GM04504 (cell line): ENCODE measurements at regions not wholly inside any gene's neighbourhood (a gene's known extent, or its start where the extent isn't known, plus 50 kb on each side); places are given as distances from the start of the nearest gene placed in this dataset.
"Not testable (repeated sequence)": the region's sequence is repeated elsewhere in the genome, so short reads cannot be mapped to it uniquely, and the experiment has no call there.

ENCODE experiments used
- DNase-seq: peaks from one replicate; pipeline ENCODE4 v3.0.0-alpha.2; 2012; ENCODE audit warnings: low read depth

DNA sequence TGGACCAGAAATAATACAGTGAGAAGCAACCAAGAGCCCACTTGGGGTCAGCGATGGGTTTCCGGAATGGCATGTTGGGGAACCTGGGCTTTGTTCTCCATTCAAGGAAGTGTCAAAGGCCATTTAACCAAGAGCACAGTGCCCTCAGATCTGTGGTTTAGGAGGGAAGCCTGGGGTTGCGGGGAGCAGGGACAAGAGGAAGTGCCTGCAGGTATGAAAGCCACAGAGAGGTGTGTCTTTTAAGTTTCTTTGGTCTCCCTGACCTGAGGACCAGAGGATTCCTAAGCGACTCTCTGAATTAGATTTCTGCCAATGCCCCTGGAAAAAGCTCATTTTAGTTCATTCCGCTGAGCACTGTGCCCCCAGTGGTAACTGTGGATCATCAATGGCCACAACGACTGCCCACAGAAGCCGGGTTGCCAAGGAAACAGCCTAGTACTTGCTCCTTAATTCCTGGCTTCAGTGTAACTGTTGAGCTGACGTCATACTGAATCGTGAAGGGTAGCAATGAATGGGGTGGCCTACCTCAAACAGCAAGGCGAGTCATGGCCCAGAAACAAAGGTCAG is 107.3 kb upstream of the SPIN1 start:
- no peak for DNase-seq

DNA sequence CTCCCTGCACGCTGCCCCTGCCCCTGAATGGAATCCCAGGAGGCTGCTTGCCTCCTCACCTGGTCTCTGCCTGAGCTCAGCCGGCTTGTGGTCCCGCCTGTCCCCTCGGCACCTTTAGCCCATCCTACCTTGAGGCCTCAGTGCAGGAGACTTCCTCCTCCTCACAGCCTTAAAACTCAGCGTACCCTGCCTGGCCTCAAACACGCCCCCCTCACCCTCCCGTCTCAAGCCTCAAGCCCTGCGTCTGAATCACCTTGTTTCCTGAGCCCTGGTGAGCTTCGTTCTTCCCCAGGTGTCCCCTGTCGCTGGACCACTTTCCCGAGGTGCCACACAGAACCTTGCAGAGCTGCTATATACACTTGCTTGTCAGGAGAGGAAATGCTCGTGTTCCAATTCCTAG is 110.2 kb upstream of the SPIN1 start:
- DNase-seq = no peak

DNA sequence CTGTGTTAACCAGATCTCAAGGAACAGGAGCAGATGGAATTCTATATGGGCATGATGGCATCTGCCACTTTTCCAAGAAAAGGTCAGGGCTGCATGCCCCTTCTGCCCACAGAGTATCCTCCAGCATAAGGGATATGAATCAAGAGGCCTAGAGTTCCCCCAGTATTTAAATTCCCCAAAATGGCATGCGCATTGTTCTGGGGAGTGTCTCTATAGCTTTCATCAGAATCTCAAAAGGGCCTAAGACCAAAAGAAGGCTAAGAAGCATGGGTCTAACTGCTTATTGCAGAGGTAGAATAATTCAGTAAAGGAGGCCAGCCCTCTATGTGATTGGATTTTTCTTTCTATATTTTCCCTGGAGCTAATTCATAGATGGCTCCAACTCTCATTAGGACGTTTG is 114.2 kb upstream of the SPIN1 start:
- no peak for DNase-seq

DNA sequence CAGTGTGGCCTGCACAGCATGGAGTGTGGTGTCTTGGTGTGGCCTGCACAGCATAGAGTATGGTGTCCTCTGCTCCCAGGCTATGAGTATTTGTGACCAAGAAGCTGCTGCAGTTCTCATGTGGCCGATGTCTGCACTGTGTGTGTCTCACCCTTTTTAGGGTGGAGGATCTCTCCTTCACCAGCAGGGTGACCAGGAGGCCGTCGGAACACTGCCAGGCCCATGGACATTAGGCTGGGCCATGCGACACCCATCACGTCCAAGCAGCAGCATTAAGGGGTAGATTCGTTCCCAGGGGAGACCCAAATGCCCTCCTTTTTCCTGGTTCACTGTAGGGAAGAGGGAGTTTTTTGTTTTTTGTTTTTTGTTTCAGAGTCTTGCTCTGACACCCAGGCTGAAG is 115.3 kb upstream of the SPIN1 start:
- no peak for DNase-seq

DNA sequence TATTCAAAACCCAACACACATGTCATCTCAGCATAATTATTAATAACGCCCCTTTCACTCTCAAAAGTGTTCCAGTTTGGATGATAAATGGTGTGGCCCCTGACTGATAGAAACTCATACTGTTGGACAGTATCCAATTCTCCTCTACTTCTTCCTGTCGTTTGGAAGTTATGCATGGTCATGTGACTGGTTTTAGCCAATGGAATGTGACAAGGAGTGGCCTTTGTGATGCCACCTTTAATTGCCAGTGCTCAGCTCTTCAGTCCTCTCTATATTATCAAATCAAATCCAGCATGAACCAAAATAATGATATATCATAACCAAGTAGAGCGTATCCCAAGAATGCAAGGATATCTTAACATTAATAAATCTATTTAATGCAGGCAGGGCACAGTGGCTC is 117.8 kb upstream of the SPIN1 start:
- no peak for DNase-seq

DNA sequence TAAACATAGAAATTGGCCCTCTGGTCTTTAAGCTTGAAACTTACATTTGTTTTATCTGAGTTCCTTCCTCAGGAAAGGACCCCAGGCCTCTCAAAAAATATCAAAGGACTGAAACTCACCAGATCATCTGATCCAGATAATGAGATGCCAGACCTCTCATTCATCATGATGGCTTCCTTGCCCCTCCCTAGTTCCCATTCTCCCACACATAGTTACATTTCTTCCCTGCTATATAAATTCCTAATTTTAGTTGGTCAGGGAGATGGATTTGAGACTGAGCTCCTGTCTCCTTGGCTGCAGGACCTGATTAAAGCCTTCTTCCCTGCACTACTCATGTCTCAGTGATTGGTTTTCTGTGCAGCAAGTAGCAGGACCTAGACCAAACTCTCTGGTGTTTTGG is 119.4 kb upstream of the SPIN1 start:
- no peak for DNase-seq

DNA sequence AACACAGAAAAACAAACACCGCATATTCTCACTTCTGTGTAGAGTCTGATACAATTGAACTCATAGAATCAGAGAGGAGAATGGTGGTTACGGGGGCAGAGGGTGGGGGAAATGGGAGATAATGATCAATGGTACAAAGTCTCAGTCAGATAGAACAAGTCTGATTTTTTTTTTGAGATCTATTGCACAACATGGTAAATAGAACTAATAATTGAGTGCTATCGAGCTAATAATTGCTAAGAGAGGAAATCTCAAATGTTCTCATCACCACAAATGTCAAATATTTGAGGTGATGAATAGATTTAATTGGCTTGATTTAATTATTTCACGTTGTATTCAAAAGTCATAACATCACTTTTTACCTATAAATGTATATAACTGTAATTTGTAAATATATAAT is 121.0 kb upstream of the SPIN1 start:
- no peak for DNase-seq

DNA sequence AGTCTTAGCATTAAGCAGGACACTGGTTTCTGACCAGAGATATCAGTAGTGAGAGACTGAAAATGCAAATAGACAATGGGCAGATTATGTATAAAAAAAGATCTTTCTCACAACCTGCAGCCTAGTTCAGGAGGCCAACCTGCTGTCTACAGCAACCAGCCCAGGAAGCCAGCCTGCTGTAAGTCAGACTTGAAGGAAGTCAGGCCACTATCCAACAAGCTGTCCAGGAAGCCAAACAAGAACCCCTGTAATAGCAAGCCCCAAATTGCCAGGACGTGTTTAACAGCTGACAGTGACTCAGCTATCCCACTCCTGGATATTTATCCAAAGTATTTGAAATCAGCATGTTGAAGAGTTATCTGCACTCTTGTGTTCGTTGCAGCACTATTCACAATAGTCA is 121.8 kb upstream of the SPIN1 start:
- no peak for DNase-seq

DNA sequence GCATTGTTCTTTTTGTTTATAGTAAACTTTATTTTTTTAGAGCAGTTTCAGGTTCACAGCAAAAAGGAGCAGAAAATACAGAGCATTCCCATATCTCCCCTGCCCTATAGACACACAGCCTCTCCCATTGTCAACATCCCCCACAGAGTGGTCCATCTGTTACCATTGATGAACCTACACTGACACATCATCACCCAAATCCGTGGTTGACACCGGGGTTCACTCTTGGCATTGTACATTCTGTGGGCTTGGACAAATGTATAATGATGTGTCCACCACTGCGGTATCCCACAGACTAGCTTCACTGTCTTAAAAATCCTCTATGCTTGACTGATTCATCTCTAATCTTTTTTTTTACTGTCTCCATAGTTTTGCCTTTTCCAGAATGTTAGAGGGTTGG is 120.7 kb upstream of the SPATA31C2 start:
- DNase-seq = no peak

DNA sequence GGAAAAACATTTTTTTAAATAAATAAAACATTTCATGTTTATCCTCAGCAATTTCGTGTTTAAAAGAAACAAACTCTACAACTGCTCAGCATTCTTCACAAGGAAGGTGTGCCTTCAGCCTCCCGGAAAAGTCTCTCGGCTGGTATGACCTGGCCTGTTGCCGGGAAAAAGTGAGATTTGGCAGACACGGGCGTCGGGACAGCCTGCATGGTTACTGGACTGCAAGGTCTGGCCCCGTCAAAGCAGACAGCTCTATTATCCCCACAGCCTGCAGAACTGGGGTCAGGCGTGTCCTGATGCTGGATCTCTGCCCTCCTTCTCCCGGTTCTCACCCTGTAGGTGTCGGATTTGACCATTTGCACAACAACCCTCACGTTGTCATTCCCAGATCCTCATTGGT is 120.3 kb upstream of the SPATA31C2 start:
- DNase-seq = no peak

DNA sequence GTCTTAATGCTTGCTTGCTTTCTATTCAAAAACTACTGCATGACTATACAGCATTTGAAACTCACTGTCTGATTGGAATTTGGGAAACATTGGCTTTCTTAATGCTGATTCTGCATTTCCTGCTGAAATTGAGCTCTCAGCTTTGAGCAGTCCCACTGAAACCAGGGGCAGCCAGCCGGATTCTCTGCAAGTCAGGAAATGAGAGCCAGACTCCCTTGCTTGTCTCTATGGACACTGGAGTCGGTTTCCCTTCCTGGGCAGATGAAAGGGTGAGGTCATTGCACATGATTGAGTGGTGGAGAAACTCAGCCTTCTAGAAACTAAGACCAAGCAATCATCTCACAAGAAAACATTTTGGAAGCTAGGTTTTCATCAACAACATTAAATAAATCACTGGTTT is 119.7 kb upstream of the SPATA31C2 start:
- peak; percentile 53 for DNase-seq

DNA sequence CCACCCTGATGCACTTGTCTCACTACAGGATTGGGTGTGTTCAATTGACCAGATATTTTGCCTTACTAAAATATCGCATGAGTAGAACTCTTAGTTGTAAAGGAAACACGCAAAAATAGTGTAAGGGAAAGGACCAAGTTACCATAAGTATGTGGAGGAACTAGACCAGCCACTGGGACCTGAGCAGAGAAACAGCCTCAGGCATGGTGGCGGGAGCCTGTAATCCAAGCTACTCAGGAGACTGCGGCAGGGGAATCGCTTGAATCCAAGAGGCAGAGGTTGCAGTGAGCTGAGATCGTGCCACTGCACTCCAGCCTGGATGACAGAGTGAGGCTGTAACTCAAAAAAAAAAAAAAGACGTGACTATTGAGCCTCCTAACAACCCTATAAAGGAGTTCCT is 117.9 kb upstream of the SPATA31C2 start:
- no peak for DNase-seq

DNA sequence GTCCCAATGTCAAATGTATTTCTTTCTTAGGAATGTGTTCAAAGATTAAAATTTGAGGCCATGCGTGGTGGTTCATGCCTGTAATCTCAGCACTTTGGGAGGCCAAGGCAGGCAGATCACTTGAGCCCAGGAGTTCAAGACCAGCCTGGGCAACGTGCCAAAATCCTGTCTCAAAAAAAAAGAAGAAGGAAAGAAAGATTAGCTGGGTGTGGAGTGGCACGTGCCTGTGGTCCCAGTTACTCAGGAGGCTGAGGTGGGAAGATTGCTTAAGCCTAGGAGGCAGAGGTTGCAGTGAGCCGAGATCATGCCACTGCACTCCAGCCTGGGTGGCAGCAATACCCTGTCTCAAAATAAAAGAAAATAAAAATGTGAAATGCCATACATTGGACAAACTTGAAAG is 117.5 kb upstream of the SPATA31C2 start:
- not testable (repeated sequence) for DNase-seq

DNA sequence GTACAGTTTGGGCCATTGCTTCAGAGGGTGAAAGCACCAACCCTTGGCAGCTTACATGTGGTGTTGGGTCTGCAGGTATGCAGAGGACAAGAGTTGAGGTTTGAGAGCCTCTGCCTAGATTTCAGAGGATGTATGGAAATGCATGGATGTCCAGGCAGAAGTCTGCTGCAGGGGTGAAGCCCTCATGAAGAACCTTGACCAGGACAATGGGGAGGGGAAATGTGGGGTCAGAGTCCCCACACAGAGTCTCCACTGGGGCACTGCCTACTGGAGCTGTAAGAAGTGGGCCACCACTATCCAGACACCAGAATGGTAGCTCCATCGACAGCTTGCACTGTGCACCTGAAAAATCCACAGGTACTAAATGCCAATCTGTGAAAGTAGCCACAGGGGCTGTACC is 113.6 kb upstream of the SPATA31C2 start:
- no peak for DNase-seq

DNA sequence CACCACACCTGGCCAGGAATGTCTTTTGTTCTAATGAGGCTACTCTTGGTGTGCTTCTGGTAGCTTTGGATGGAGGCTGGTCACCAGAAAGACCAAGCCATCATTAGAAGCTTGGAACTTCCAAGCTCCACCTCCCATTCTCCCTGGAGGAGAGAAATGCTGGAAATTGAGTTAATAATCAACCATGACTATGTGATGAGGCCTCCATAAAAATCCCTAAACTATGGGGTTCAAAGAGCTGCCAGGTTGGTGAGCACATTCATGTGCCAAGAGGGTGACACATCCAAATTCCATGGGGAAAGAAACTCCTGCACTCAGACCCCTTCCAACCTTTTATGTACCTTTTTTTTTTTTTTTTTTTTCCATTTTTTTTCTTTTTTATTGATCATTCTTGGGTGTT is 105.5 kb upstream of the SPATA31C2 start:
- DNase-seq = no peak

DNA sequence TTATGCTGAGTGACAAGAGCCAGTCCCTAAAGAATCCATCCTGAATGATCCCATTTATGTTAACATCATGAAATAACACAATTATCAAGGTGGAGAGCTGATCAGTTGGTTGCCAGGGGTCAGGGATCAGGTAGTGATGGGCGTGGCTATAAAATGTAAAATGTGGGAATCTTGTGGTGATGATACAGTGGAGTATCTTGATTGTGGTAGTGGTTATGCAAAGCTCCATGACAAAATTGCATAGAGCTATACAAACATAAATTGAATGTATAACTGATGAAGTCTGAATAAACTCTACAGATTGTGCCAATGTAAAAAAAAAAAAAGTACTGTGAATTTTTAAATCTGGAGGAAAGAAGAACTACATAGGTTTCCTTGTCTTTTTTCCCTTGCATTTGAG is 104.6 kb upstream of the SPATA31C2 start:
- DNase-seq = no peak

DNA sequence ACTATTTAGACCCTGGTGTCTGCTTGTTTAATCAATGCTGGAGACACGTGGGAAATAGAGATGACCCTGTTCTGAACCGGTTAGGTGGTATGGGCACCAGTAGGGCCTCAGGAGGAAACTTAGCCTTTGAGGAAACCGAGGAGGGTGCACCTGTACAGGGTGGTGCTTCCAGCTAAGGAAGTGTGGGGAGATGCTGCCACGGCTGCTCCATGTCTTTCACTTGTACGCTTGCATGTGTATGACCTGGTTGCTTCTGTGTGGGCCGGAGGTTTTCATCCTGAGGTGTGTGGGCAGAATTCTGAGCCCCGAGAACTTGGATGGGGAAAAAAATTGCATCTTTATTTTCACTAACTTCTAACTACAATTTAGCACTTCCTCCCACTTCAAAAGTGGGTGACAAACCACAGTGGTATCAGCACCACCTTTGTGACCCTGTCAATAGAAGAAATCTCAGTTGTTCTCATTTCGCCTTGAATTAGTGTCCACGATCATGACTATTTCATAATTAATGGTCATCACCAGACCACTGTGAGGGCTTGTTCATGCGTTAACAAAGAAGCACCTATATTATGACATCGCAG is 99.8 kb upstream of the SPATA31C2 start:
- no peak for DNase-seq

DNA sequence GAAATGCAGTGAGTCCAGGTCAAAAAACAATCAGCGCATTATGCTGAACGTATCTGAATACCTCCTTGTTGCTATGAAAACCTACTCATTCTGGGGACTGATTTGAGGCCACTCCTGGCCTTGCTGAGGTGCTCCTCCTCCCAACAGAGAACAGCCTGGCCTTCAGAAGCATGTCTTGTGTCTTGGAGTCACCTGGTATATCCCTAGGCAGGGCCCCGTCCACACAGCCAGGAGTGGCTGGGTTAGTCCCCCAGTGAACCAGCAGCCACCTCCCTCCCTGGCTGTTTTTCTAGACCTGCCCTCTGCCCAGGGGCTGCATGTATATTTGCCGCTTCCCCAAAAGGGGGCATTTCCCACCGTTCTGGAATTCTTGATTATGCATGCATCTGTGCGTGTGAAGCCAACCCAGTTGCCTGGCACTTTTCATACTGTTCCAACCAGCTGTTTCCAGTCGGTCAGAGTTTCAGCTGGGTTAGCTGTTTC is 99.2 kb upstream of the SPATA31C2 start:
- DNase-seq = no peak

DNA sequence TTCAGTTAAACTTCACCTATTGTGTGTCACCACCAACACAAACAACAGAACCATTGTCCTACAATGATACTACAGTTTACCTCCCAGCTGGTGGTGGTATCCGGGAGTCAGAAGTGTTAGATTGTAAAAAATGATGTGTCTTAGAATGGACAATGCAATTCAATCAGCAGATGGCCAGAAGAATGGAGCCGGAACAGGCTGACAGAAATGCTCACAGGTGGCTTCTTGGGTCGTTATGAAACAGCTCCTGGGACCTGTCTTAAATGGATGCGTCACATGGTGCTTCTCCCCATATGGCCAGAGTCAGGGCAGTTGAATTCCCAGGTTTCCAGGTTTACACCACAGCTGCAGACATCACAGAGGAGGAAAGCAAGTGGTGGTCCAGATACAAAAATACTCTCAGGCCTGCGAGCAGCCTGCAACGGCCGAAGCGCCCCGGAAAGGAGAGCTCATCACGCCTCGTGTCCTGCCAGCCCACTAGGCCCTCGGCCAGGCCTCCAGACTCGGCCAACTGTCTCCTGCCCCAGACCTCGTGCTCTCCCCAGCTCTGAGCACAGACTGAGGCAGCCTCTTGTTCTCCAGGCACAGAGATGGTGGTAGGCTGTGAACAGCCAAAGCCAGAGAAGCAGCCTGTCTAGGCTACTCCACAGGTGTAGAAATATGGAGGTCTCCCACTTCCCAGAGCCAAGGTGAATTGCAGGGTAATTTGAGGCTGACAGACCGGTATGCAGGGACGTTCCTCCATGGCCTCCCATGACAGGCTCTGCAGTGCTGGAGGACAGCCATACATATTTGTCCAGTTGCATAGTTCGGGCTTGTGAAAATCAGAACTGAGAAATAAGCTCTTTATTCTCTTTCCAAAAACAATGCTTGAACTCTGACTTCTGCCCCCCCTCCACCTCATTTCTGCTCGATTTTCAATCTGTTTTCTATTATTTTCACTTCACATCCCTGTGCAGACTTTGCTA is 98.5 kb upstream of the SPATA31C2 start:
- peak; percentile 34 for DNase-seq

DNA sequence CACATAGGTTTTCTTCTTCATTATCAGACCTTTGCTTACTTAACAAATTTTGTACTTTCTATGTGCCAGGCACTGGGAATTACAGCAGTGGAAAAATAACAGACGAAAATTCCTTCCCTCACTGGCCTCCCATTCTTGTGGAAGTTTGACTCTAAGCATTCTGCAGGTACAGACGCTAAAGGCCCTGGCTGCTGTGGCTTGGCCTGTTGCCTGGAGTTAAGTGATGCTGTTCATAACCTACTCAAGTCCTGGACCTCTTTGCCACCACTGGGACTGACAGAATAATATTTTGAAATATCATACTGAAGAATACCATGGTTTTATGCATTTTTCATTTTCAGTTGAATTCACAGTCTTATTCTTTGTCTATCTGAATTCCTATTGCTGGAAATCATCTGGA is 97.3 kb upstream of the SPATA31C2 start:
- DNase-seq = no peak

DNA sequence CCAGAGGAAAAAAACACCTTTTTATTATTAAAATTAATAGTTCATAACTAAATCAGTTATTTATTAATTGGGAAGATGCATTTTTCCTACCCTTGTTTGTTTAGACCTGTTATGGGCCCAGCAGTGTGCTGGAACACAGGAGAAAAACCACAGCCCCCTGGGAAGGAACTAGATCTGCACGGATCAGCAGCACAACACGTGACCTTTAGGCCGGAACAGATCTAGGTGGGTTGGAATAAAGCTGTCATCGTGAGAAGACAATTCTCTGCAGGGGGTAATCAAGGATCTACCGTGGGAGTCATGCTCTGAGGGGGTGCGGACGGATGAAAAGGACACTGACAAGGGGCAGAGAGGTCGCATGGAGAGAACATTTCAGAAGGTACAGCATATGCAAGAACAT is 95.8 kb upstream of the SPATA31C2 start:
- DNase-seq = no peak

DNA sequence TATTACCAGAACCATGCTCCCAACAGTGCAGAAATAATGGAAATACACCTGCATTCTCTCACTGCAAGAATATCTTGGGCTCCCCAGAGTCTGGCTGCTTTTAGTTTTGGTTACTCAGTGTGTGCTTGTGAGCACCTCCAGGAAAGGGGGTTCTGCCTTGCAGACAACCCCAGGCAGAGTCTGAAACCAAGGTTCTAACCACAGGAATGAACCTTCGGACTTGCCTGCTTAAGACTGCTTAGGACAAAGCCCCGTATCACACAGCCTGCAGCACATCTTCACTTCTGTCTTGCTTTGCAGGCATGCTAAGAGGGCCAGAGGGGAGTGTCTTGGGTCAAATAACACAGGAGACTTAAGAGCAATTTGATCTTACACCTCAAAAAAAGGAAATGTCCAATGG is 94.8 kb upstream of the SPATA31C2 start:
- no peak for DNase-seq

DNA sequence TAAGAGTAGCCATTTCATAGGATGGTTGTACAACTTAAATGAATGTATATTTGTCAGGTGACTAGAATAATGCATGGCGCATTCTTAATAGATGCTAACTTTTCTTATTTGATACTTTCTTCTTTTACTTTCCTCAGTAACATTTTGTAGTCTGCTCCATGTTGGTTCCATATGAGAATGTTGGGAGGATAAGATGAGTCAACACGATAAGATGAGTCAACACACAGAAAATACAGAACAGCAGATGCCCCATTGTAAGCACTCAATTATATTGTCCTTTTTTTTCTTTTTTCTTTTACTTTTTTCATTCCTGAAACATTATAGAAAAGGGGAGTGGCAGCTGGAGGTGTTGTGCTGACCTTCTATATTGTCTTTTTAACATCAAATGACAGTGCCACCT is 92.3 kb upstream of the SPATA31C2 start:
- DNase-seq = no peak
